ENCODE measurements at regions not wholly inside any gene's neighbourhood (a gene's known extent, or its start where the extent isn't known, plus 50 kb on each side); places are given as distances from the start of the nearest gene placed in this dataset.

DNA sequence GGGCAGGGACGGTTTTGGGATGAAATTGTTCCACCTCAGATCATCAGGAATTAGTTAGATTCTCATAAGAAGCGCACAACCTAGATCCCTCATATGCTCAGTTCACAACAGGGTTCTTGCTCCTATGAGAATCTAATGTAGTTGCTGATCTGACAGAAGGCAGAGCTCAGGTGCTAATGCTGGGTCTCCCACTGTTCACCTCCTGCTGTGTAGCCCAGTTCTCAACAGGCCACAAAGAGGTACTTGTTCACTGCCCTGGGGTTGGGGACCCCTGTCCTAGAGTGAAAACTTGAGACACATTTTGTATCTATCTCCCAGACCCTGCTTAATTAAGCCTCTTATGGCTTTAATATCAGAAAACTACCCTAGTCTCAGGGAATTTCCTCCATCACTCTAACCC is 966.0 kb downstream of the PCDH17 start:
- no peak for TF ChIP-seq CTCF (IDR thresholded peaks at IDR 0.05; ENCODE audit: insufficient read depth, low read length)
- TF ChIP-seq POLR2AphosphoS5 (IDR thresholded peaks at IDR 0.05; ENCODE audit: low read depth): no peak
- no peak for TF ChIP-seq SPI1 (IDR thresholded peaks at IDR 0.05; ENCODE audit: borderline replicate concordance, low read depth)
- TF ChIP-seq REST (IDR thresholded peaks at IDR 0.05; ENCODE audit: insufficient replicate concordance, low read depth): no peak
- no peak for TF ChIP-seq GABPA (IDR thresholded peaks at IDR 0.05; ENCODE audit: low read depth)

Data from HL-60 (cell line).